ENCODE measurements at regions not wholly inside any gene's neighbourhood (a gene's known extent, or its start where the extent isn't known, plus 50 kb on each side); places are given as distances from the start of the nearest gene placed in this dataset.
"Not testable (repeated sequence)": the region's sequence is repeated elsewhere in the genome, so short reads cannot be mapped to it uniquely, and the experiment has no call there.

DNA sequence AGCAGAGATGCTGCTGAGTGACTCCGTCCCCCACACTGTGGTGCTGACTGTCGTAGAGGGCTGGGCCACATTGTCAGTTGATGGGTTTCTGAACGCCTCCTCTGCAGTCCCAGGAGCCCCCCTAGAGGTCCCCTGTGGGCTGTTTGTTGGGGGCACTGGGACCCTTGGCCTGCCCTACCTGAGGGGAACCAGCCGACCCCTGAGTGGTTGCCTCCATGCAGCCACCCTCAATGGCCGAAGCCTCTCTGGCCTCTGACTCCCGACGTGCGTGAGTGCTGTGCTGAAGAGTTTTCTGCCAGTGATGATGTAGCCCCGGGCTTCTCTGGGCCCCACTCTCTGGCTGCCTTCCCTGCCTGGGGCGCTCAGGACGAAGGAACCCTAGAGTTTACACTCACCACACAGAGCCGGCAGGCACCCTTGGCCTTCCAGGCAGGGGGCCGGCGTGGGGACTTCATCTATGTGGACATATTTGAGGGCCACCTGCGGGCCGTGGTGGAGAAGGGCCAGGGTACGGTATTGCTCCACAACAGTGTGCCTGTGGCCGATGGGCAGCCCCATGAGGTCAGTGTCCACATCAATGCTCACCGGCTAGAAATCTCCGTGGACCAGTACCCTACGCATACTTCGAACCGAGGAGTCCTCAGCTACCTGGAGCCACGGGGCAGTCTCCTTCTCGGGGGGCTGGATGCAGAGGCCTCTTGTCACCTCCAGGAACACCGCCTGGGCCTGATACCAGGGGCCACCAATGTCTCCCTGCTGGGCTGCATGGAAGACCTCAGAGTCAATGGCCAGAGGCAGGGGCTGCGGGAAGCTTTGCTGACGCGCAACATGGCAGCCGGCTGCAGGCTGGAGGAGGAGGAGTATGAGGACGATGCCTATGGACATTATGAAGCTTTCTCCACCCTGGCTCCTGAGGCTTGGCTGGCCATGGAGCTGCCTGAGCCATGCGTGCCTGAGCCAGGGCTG, 181.1 kb downstream of the TBC1D2B start:
- DNase-seq = not testable (repeated sequence)

DNA sequence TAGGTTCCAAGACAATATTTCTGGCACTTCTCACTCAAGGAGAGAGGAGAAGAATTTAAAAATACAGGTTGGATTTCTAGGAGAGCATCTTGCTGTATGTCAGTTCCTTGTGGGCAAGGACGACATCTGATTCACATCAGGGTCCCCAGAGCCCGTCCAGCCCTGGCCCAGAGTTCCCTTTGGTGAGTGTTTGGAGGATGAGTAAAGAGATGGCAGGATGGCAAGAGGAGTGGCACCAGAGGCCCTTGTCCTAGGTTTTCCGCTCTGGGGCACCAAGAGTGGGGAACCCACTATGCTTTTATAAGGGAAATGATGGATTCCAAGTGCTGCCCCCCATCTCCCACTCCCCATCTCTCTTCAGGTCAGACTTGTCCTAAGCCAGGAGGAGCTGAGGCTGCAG, 181.8 kb downstream of the TBC1D2B start:
- no peak for DNase-seq

DNA sequence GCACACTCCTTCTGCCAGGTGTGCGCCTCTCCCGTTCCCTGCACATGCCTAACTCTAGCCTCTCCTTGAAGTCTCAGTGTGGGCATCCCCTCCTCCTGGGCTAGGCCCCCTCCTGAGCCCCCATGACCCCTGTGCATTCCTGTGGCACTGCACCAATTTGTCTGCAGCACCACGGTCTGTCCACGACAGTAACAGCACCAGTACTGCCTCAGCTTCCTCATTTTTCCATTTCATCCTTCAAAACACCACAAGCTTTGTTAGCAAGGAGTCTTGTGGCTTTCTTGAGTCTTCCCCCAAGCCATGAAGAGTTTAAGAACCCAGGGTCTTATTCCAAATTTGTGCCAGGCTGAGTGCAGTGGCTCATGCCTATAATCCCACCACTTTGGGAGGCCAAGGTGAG, 182.4 kb downstream of the TBC1D2B start:
- not testable (repeated sequence) for DNase-seq

DNA sequence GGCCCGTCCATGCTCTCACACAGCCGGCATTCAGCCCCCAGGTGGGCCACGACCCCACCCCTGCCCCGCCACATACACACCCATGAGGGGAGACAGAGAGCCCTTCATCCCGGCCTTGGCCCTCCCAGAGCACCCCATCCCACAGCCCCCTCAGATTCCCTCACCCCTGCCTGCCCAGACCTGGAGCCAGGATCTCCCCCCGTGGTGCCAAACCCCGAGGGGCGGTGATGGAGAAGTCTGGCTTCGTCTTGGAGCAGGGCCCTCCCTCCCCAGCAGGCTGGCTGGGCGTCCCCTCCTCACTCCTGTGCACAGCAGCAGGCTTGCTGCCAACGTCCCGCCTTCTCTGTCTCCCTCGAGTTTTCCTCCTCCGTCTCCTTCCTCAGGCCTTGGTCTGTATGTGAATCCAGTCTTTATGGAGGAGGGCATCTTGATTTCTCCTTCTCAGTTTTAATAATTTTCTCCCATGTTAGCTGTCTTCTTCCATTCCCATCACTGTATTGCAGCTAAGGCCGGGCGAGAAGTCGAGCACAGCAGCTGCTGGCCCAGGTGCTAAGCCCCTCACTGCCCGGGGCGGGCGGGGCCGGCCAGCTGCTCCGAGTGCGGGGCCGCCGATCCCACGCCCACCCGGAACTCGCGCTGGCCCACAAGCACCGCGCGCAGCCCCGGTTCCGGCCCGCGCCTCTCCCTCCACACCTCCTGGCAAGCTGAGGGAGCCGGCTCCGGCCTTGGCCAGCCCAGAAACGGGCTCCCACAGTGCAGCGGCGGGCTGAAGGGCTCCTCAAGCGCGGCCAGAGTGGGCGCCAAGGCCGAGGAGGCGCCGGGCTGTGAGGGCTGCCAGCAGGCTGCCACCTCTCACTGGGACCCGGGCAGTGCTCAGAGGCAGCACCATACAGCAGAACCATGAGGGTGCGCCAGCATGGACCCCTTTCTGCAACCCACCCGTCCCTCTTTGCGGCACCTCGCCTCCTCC, 183.6 kb downstream of the TBC1D2B start:
- not testable (repeated sequence) for DNase-seq

DNA sequence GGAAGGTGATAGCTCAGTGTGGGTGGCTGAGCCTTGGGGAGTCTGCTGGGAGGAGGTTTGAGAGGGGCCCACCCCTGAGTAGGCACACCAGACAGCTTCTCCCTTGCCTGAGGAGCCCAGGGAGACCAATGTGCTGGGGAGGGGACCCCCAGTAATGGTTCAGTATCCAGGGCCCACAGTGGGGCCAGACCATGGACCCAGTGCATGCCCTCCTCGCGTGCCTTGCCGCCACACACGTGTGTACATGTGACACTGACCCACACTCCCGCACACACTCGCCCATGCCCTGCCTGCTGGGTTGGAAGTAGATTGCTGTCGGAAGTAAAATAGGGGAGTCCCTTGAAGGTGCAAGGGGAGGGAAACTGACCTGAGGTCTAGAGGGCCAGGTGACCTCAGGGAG, 184.3 kb downstream of the TBC1D2B start:
- DNase-seq = not testable (repeated sequence)

DNA sequence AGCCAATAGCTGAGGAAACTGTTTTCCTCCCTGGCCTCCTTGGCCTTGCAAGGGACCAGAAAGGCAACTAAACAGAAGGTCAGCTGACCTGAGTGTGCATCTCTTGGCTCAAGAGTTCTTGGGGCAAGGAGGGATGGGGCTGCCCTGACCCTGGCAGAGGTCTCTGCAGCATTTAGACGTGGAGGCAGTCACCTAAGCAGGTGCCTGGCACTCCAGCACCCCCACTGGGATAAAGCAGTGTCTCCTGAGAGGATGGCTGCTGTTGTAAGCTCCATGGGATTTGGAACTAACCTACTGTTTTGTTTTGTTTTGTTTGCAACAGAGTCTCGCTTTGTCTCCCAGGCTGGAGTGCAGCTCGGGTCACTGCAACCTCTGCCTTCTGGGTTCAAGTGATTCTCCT, 185.2 kb downstream of the TBC1D2B start:
- DNase-seq = no peak

DNA sequence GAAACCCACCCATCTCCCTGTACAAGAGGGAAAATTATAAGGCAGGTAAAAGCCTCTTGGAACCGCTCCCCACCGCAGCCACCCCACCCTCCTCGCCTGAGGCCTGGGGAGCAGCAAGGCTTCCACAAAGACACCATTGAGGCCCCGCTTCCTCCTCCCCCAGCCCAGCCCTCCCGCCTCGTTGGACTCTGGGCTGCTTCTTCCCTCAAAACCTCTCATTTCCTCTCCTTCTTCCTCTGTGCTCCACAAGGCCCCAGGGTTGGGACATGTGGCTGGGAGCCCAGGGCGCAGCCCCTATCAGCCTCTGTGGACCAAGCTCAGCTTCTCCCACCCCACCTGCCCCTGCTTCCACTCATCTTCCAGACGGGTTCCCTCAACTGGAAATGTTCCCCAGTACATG, 185.6 kb downstream of the TBC1D2B start:
- not testable (repeated sequence) for DNase-seq

DNA sequence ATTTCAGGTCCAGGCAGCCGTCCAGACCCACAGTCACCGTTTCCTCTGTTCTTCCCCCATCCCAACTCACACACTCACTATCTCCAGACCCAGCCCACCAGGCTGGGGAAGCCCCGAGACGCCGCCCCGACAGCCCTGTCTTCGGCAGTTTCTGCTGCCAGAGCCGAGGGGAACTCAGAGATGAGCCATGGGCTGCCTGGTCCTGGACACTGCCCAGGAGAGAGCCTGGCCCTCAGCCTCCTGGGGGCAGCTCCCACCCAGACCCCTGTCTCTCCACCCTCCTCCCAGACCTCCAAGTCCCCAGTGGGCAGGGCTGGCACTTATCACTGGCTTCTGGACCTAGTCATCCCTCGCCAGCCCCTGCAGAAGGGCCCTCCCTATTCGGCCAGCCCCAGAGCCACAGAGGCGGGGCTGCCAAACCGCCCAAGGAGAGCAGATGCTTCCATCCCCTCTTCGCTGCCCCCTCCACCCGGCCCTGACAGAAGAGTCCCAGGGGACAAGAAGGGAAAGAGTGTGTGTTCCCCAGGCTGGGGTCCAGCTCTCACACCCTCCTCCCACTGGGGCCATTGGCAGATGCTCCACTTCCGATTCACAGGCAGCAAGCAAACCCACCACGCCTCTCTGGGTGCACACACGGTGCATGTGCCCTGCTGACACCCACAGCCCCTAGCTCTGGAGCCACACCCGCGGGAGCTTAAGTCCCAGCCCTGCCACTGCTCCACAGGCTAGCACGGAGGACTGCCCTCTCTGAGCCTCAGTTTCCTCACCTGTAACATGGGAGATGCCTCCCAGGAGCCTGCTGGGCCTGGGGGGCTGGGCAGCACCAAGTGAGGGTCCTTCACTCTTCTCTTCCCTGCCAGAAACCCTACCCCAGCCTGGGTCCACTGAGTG, 186.4 kb downstream of the TBC1D2B start:
- DNase-seq = not testable (repeated sequence)

DNA sequence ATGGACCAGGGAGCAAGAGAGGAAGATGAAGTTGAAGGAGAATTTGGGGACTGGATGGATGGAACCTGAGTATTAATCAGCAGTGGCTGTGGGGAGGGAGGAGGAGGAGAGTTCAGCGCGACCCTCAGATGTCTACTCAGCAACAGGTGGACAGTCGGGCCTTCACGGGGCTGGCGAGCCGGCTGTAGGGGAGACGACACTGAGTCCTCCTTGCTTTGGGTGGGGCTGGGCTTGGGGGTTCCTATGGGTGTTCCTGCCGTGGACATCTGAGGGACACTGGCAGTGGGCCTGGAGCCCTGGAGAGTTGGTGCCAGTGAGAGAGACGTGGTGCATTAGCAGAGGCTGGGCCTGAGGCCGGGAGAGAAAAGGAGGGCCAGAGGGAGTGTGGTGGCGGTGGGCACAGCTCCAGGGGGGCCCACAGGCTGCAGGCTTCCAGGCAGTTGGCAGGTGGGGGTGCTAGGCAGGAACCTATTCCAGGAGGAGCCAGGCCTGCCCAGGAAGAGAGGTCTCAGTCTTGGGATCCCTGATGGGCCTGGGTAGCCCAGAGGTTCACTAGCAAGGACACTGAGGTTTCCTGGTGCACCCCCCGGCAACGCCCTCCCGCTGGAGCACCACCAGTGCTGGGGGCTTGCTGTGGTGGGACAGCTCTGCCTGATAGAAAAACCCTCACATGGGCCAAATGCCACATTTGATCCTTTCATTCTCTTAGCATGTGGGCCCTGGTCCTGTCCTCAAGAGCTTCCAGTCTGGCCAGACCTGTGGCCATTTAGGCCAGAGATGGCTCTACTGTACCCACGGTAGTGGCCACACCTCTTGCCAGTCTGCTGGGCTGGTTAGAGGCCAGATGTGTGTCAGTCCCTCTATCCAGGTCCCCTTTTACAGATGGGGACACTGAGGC, 187.4 kb downstream of the TBC1D2B start:
- not testable (repeated sequence) for DNase-seq

DNA sequence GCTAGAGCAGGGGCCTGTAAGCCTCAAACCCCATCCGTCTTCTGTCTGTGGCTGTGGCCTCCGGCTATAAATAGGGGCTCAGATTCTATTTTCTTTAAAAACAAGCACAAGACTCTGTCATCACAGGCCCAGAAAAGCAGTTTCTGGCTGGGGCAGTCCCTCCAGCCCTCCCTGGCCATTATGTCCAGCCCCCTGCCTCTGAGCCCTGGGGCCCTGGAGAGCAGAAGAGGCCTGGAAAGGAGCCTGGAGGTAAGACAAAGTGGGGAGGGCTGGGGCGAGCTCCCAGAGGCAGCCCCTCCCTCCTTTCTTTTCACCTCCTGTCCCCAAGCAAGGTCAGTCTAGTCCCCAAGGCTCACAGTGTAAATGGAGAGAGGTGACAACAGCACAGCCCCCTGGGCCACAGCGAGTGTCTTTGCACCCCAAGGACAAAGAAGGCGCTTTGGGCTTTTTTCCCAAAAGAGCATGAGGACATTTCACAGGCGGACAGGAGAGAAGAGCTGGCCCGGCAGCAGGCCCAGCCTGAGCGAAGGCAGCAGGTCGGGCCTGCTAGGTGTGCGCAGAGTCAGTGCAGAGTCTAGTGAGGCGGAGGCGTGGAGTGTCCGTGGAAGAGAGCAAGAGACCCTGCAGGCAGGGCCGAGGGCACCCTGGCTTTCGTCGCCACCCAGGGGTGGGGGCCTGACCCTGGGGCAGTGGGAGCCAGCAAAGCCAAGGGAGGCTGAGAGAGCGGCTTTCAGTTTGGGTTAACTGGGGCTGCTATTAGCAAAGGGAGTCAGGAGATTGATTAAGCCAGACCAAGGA, 188.3 kb downstream of the TBC1D2B start:
- no peak for DNase-seq

DNA sequence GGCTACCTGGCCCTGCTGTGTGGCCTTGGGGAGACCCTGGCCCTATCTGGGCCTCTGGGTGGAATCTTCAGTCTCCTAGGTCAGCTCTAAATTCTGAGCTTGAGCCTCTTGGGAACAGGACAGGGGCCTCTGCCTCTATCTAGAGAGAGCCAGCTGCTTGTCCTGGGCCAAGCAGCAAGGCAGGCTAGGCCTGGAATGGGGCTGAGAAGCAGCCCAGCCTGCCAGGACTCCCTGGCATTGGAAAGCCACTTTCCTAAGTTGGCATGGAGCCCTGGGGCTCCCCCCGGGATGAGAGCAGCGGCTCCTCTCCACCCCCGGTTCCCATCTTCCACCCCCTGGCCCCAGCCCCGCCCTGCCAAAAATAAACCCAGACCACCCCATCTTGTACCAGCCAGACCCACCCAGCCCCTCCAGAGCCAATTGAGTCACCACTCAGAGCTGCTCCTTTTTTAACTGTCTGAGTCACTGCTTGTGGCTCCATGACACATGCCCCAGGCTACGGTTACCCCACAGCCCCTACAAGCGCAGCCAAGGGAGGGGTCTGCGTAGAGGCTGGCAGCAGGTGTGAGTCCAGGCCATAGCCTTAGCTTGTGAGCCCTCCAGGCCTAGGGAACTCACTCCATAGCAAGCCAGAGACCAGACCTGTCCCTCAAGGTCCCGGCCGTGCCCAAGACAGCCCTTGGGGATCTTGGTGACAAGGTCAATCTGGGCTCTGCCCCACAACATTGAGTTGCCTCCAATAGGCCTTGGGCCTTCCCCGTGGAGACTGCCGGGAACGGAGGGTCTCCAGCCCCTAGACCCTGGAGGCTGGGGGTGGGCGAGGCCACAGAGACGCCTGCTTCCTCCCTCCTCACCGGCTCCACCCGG, 189.7 kb downstream of the TBC1D2B start:
- not testable (repeated sequence) for DNase-seq

DNA sequence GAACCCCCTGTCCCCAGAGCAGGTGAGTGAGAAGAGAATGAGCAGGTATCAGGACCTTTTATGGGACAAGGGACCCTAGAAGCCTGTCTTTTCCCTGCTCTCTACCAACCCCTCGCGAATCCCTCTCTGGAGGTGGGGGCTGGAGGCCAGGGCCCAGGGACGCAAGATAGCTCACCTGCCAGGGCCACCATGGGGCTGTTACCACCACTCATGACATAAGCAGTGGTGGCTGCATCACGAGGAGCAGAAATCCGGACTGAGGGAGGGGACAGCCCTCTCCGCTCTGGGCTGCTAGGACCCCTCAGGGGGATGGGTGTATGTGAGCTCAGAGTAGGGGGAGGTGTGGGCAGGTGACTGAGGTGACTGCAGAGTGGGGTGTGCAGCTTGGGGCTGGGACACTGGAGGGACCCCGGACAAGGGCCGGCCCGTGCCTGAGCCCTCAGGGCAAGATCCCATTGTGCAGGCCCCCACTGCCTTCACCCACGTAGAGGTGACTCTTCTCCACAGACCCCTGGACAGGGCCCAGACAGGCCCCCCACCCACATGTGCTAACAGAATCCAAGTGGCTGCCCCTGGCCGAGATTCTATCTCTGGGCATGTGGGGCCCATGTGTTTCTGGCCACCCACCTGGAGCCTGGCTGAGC, 190.6 kb downstream of the TBC1D2B start:
- DNase-seq = no peak

DNA sequence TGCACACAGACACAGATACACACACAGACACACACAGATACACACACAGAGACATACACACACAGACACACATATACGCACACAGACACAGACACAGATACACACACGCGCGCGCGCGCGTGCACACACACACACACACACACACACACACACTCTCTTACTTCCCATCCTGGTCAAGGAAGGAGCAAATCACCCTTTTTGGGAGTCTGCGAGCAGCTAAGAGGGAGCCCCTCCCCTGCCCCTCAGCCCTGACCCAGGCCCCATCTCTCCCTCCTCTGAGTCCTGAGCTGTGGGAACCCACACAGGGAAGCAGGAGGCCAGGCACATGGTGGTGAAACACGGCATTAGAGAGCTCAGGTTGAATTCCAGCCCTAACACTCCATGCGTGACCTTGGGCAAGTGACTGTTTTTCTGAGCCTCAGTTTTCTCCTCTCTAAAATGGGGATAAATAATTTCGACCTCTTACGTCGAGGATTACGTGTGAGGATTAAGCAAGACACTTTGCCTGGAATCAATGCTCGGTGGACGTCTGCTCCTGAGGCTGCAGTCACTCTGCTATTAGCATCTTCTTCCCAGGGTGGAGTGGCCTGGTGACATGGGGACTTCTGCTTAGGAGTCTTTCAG, 191.5 kb downstream of the TBC1D2B start:
- not testable (repeated sequence) for DNase-seq

DNA sequence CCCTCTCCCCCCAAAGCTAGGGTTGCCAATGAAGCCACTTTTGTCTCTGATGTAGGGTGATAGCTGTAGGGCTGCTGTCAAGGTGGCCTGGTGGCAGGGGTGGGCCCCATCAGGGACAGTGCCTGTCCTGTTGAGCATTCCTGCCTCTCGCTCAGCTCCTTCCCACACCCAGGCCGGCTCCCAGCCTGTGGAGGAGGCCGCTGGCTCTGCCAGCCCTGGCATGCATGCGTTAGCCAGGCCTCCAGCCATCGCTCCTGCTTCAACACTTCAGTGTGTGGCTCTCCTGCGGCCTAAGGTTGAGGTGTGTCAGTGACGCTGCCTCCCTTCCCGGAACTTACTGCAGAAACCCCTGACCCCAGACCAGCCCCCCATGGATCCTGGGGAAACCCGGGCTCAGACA, 194.5 kb downstream of the TBC1D2B start:
- DNase-seq = not testable (repeated sequence)

DNA sequence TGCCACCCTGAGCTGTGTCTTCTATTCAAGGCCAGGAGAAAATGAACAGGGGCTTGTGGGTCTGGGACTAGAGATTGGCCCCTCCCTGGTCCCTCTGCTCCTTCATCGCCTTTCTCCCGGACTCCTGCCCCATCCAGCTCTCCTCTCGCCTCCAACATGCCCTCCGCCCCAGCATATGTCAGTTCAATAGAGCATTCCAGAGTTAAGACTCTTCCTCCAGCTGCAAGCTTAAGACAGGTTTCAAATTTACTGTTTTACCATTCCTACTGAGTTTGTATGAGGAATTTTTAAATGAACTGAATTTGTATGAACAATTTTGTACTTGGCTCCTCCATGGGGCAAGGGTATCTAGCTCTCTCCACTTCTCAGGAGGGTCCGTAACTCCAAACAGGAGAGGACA, 195.6 kb downstream of the TBC1D2B start:
- no peak for DNase-seq

DNA sequence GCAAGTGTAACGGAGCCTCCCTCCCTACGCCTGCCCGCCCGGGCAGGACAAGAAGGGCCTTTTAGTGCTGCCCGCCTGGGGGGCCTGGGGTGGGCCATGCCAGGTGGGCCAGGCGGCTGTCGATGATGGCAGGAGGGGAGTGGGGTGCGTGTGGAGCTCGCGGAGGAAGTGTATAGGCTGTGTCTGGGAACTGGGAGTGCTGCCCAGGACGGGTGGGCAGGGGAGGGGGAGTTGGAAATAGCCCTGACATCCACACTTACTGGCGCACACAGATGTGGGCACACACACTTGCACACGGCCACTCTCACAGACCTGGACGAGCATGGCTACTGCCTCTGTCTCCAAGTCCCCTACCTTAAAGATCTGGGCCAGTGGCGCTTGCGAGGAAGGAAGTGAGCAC, 196.0 kb downstream of the TBC1D2B start:
- not testable (repeated sequence) for DNase-seq

DNA sequence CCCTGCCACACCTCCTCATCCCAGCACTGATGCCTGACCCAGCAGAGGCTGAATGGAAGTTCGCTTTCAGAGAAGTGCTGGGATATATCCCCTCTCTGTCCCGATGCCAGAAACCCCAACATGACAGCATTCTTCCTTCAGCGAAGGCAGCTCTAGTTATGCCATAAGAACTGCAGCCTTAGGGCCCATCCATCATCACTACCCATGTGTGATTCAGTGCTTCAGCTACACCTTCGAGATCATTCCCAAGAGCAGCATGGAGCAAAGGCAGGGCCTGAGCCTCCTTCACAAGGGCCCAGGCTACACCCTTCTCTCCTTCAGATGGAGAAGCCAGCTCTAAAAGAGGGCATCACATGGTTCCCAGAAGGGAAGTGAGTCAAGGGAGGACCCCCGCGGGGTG, 198.0 kb downstream of the TBC1D2B start:
- not testable (repeated sequence) for DNase-seq

DNA sequence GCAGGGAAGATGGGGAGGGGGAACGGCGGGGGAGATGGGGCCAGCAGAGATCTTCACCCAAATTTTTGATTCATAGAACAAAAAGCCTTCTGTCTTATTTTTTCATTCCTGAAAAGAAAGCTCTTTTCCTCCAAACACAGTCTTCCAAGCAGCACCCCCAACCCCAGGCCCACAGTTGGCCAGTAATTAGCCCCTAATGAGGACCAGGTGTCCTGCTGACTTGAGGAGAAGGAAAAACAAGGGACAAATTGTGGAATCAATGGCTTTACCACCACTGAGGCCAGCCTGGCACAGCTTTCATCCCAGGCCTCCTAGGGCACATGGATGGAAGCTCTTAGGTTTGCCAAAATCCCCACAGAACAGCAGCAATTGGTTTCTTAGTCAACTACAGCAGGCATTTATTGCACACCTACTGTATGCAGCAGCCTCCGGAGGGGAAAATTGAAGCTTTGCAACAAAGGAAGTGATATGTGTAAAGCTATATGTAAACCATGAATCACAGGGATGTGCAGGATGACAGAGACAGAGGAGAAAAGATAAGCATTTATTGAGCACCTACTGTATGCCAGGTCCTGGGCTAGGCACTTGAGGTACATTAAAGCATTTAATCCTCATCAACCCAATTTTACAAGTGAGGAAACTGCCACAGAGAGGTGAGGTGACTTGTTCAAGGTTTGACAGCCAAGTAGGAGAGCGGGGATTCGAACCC, 199.5 kb downstream of the TBC1D2B start:
- no peak for DNase-seq

Data from SW 1271 (cell line).